K562 (cell line): ENCODE measurements at regions not wholly inside any gene's neighbourhood (a gene's known extent, or its start where the extent isn't known, plus 50 kb on each side); places are given as distances from the start of the nearest gene placed in this dataset.

ENCODE experiments used
- ATAC-seq: fragments of 200-7000 bp; cut with Tn5 transposase; 3 replicates; pipeline ENCODE4 v1.9.1; 2020; ENCODE audit warnings: moderate library complexity
- BruUV-seq: library from RNA; stranded (reverse); fragments of 400-500 nt; replicated peaks from 2 replicates; lab custom pipeline; 2021; lab: Mats Ljungman, UMichigan
- CTCF ChIA-PET: fragments of 300-600 bp; formaldehyde crosslinking; extraction: SDS; loops from one replicate; lab custom pipeline; 2021; ENCODE audit warnings: low intra/inter-chr PET ratio; lab: Yijun Ruan, JAX
- POLR2A ChIA-PET: fragments of 300-600, 350-650 bp; sonication (Branson Sonifier 250); formaldehyde crosslinking; extraction: SDS; loops from one replicate; lab custom pipeline; 2021; ENCODE audit warnings: antibody characterized with exemption, inconsistent platforms; lab: Yijun Ruan, JAX
- DNase-seq, 4 experiments: peaks; one replicate each; pipeline versions ENCODE4 v3.0.0 to v3.0.0-alpha.2; 2011 to 2018; ENCODE audit warnings: low spot score in 3 of 4, mixed read lengths in 3 of 4; ENCODE audit errors: extremely low read depth in 1 of 4
- FAIRE-seq: peaks from 2 replicates; lab custom pipeline; 2011; peaks lifted over from hg19 to GRCh38; lab: Jason Lieb, UNC
- H2AFZ ChIP-seq: 2 replicates; pipeline ENCODE4 v1.6.0; 2011; ENCODE audit warnings: low read depth, low read length, control low read depth, inconsistent platforms
- H3K27ac ChIP-seq: fragments of 200-600 bp; 3 replicates; pipeline ENCODE4 v1.8.0; 2011; ENCODE audit warnings: low read depth, mild to moderate bottlenecking, control low read depth, inconsistent platforms, low read length, moderate library complexity, mixed read lengths; ENCODE audit errors: extremely low read depth
- H3K27me3 ChIP-seq, 2 experiments: fragments of 300-600 bp in 1 of 2; 2 replicates in 1 of 2; 3 replicates in 1 of 2; pipeline versions ENCODE4 v1.6.0 to v1.8.0; 2011; ENCODE audit warnings: inconsistent platforms in 2 of 2, low read length in 2 of 2, mild to moderate bottlenecking in 1 of 2, mixed read lengths in 1 of 2, moderate library complexity in 1 of 2; ENCODE audit not compliant: control insufficient read depth in 2 of 2, insufficient read depth in 2 of 2
- H3K36me3 ChIP-seq: fragments of 300-600 bp; 3 replicates; pipeline ENCODE4 v1.8.0; 2011; ENCODE audit warnings: mild to moderate bottlenecking, low read length, inconsistent platforms; ENCODE audit not compliant: control insufficient read depth, insufficient read depth
- H3K4me1 ChIP-seq, 2 experiments: fragments of 200-600 bp in 1 of 2; replicated peaks in 1 of 2; 2 replicates in 1 of 2; 3 replicates in 1 of 2; pipeline versions ENCODE4 v1.5.1 to v1.8.0; 2011; ENCODE audit warnings: inconsistent platforms in 2 of 2, low read length in 2 of 2, mild to moderate bottlenecking in 1 of 2, mixed read lengths in 1 of 2, moderate library complexity in 1 of 2; ENCODE audit not compliant: control insufficient read depth in 2 of 2, insufficient read depth in 2 of 2
- H3K4me2 ChIP-seq: 2 replicates; pipeline ENCODE4 v1.6.1; 2011; ENCODE audit warnings: low read length, control low read depth, inconsistent platforms, mixed read lengths; ENCODE audit not compliant: insufficient read depth
- H3K4me3 ChIP-seq: fragments of 200-600 bp; sonication (generic), shearing (Covaris generic); 2 replicates; pipeline ENCODE4 v1.5.1; 2016; ENCODE audit warnings: control low read depth, inconsistent platforms
- H3K79me2 ChIP-seq: fragments of 200-600 bp; 3 replicates; pipeline ENCODE4 v1.8.0; 2011; ENCODE audit warnings: low read length, inconsistent platforms; ENCODE audit not compliant: control insufficient read depth, insufficient read depth
- H3K9ac ChIP-seq, 2 experiments: 2 replicates each; pipeline versions ENCODE4 v1.6.0 to v1.6.1; 2011; ENCODE audit warnings: low read depth in 2 of 2, low read length in 2 of 2, control low read depth in 1 of 2, inconsistent platforms in 1 of 2, mild to moderate bottlenecking in 1 of 2, mixed read lengths in 1 of 2; ENCODE audit not compliant: insufficient read depth in 1 of 2
- H3K9me1 ChIP-seq: one replicate; pipeline ENCODE4 v1.6.0; 2011; ENCODE audit warnings: inconsistent platforms, mild to moderate bottlenecking, low read length, moderate library complexity; ENCODE audit not compliant: control insufficient read depth, insufficient read depth
- H3K9me3 ChIP-seq: replicated peaks from 2 replicates; pipeline ENCODE4 v1.5.1; 2011; ENCODE audit warnings: low read depth, low read length, inconsistent platforms; ENCODE audit not compliant: control insufficient read depth, insufficient read depth
- H4K20me1 ChIP-seq: replicated peaks from 2 replicates; pipeline ENCODE4 v1.6.1; 2011; ENCODE audit warnings: low read length, inconsistent platforms, mixed read lengths; ENCODE audit not compliant: control insufficient read depth, insufficient read depth
- ARID2 ChIP-seq: fragments of 450-650 bp; IDR thresholded peaks from 2 replicates; pipeline ENCODE4 v1.6.1; 2017; ENCODE audit warnings: antibody characterized with exemption, mild to moderate bottlenecking
- HLTF ChIP-seq: fragments of 450-650 bp; IDR thresholded peaks from 2 replicates; pipeline ENCODE4 v1.6.1; 2016
- NONO ChIP-seq, 2 experiments: fragments of 200-400 bp in 1 of 2; fragments of 450-650 bp in 1 of 2; formaldehyde crosslinking in 1 of 2; IDR thresholded peaks; 2 replicates each; pipeline ENCODE4 v1.6.1; 2017; ENCODE audit warnings: low read depth in 2 of 2, mild to moderate bottlenecking in 2 of 2, moderate library complexity in 2 of 2, low read length in 1 of 2
- RB1 ChIP-seq: fragments of 450-650 bp; IDR thresholded peaks from 2 replicates; pipeline ENCODE4 v1.6.1; 2017; ENCODE audit warnings: low read depth, mild to moderate bottlenecking
- RBBP5 ChIP-seq: fragments of 200-600 bp; sonication (generic); IDR thresholded peaks from 2 replicates; pipeline ENCODE4 v1.6.1; 2012; ENCODE audit warnings: borderline replicate concordance, mild to moderate bottlenecking, low read length, control low read depth, inconsistent platforms; ENCODE audit not compliant: insufficient read depth, poor library complexity, severe bottlenecking
- RBM14 ChIP-seq: fragments of 200-400 bp; formaldehyde crosslinking; IDR thresholded peaks from 2 replicates; pipeline ENCODE4 v1.6.1; 2018; ENCODE audit warnings: low read depth, mild to moderate bottlenecking, low read length, moderate library complexity, borderline replicate concordance; ENCODE audit not compliant: insufficient read depth
- TEAD2 ChIP-seq: fragments of 450-650 bp; IDR thresholded peaks from 2 replicates; pipeline ENCODE4 v1.6.1; 2016; ENCODE audit warnings: missing genetic modification characterization, control low read depth, missing compliant biosample characterization
- ZNF23 ChIP-seq: fragments of 250-450 bp; sonication (Bioruptor Pico); IDR thresholded peaks from 2 replicates; pipeline ENCODE4 v1.4.0; 2020; ENCODE audit warnings: mild to moderate bottlenecking
- ZNF41 ChIP-seq: fragments of 250-450 bp; sonication (Bioruptor Pico); conservative IDR thresholded peaks from 2 replicates; pipeline ENCODE4 v1.4.0; 2020; ENCODE audit warnings: mild to moderate bottlenecking
- ZNF778 ChIP-seq: fragments of 450-650 bp; formaldehyde crosslinking; IDR thresholded peaks from 2 replicates; pipeline ENCODE4 v1.4.0; 2020; ENCODE audit warnings: mild to moderate bottlenecking, moderate library complexity
- WGBS: fragments of 100-300 bp; shearing (Covaris generic); methylation state at CpG from one replicate; pipeline ENCODE4 v1.1.6; 2016; ENCODE audit warnings: low coverage, mixed read lengths; ENCODE audit not compliant: insufficient coverage; ENCODE audit errors: missing lambda C conversion rate; 5-methylcytosine and 5-hydroxymethylcytosine counted together
- in situ Hi-C: fragments of 300-500 bp; cut with MboI; formaldehyde crosslinking; loops from 4 replicates; pipeline ENCODE4 v1.15.0; 2018; ENCODE audit warnings: inconsistent platforms, mixed read lengths
- intact Hi-C: fragments of 100-400 bp; cut with micrococcal nuclease; formaldehyde crosslinking; loops from 2 replicates; pipeline ENCODE4 v1.14.2; 2022
- TF ChIP-seq, protein P1 (sequence below), 2 experiments: fragments of 250-450 bp in 1 of 2; fragments of 450-650 bp in 1 of 2; sonication (Bioruptor Pico) in 1 of 2; IDR thresholded peaks; 2 replicates each; pipeline versions ENCODE4 v1.6.1 to v1.8.0; 2016 to 2021; ENCODE audit warnings: mild to moderate bottlenecking in 2 of 2, moderate library complexity in 2 of 2, missing compliant biosample characterization in 1 of 2, missing genetic modification characterization in 1 of 2
- TF ChIP-seq, protein P2 (sequence below): fragments of 450-650 bp; IDR thresholded peaks from 2 replicates; pipeline ENCODE4 v1.6.1; 2016; ENCODE audit warnings: mild to moderate bottlenecking, moderate library complexity

DNA sequence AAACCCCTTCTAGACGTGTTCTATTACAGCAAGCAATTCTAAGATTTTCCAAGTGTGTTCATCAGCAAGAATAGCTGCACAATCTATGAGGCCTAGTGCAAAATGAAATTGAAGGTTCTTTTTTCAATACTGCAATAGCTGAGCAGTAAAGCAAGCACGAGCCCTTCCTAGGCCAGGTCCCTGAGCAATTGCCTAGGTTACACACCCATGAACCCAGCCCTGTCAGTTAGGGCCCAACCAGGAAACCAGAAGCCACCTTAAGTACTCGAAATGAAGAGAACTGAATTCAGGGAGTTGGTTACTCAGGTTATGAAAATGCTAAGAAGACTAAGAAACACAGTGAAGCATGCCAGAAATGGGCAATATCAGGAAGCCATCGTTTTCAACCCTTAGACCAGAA, 52.0 kb upstream of the VWC2 start:
- 0% methylated on average over 4 of the region's 4 CpGs for WGBS
- Histone ChIP-seq H4K20me1 (no peaks in the 10 kb centered on the region), H3K36me3 (no peaks in the 10 kb centered on the region), H3K9ac (no peak overlapping the region), H3K9me1 (no peaks in the 10 kb centered on the region), H3K27ac (no peak overlapping the region), H3K79me2 (no peaks in the 10 kb centered on the region), H3K27me3 (no peaks in the 10 kb centered on the region), H3K4me1 (no peaks in the 10 kb centered on the region), H3K4me2 (no peak overlapping the region), H3K4me3 (no peak overlapping the region), H3K9me3 (no peaks in the 10 kb centered on the region; the same call in 1 of the 2 replicates), H2AFZ (no peak overlapping the region)
- ATAC-seq (no peak), FAIRE-seq (no peak), DNase-seq (no peak)
- intact Hi-C loops = no loop called here
- in situ Hi-C loops = no loop called here
- CTCF ChIA-PET = no interaction called here
- no TSS peak for BruUV-seq
- POLR2A ChIA-PET = no interaction called here
- TF ChIP-seq TEAD2 (tag) (no peak), RB1 (no peak), ARID2 (no peak), RBBP5 (no peak), ZNF778 (CRISPR knock-in tag) (no peak), RBM14 (no peak), HLTF (no peak), NONO (IDR thresholded peaks at IDR 0.05; ENCODE audit: low read depth in 2 of 2, low read length in 1 of 2) (no peak), ZNF41 (no peak), ZNF23 (CRISPR knock-in tag) (no peak)
- TF ChIP-seq, protein P1, sequence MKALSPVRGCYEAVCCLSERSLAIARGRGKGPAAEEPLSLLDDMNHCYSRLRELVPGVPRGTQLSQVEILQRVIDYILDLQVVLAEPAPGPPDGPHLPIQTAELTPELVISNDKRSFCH (CRISPR knock-in tag; IDR thresholded peaks at IDR 0.05) = no peak
- TF ChIP-seq, protein P1 (tag; IDR thresholded peaks at IDR 0.05) = no peak
- TF ChIP-seq, protein P2, sequence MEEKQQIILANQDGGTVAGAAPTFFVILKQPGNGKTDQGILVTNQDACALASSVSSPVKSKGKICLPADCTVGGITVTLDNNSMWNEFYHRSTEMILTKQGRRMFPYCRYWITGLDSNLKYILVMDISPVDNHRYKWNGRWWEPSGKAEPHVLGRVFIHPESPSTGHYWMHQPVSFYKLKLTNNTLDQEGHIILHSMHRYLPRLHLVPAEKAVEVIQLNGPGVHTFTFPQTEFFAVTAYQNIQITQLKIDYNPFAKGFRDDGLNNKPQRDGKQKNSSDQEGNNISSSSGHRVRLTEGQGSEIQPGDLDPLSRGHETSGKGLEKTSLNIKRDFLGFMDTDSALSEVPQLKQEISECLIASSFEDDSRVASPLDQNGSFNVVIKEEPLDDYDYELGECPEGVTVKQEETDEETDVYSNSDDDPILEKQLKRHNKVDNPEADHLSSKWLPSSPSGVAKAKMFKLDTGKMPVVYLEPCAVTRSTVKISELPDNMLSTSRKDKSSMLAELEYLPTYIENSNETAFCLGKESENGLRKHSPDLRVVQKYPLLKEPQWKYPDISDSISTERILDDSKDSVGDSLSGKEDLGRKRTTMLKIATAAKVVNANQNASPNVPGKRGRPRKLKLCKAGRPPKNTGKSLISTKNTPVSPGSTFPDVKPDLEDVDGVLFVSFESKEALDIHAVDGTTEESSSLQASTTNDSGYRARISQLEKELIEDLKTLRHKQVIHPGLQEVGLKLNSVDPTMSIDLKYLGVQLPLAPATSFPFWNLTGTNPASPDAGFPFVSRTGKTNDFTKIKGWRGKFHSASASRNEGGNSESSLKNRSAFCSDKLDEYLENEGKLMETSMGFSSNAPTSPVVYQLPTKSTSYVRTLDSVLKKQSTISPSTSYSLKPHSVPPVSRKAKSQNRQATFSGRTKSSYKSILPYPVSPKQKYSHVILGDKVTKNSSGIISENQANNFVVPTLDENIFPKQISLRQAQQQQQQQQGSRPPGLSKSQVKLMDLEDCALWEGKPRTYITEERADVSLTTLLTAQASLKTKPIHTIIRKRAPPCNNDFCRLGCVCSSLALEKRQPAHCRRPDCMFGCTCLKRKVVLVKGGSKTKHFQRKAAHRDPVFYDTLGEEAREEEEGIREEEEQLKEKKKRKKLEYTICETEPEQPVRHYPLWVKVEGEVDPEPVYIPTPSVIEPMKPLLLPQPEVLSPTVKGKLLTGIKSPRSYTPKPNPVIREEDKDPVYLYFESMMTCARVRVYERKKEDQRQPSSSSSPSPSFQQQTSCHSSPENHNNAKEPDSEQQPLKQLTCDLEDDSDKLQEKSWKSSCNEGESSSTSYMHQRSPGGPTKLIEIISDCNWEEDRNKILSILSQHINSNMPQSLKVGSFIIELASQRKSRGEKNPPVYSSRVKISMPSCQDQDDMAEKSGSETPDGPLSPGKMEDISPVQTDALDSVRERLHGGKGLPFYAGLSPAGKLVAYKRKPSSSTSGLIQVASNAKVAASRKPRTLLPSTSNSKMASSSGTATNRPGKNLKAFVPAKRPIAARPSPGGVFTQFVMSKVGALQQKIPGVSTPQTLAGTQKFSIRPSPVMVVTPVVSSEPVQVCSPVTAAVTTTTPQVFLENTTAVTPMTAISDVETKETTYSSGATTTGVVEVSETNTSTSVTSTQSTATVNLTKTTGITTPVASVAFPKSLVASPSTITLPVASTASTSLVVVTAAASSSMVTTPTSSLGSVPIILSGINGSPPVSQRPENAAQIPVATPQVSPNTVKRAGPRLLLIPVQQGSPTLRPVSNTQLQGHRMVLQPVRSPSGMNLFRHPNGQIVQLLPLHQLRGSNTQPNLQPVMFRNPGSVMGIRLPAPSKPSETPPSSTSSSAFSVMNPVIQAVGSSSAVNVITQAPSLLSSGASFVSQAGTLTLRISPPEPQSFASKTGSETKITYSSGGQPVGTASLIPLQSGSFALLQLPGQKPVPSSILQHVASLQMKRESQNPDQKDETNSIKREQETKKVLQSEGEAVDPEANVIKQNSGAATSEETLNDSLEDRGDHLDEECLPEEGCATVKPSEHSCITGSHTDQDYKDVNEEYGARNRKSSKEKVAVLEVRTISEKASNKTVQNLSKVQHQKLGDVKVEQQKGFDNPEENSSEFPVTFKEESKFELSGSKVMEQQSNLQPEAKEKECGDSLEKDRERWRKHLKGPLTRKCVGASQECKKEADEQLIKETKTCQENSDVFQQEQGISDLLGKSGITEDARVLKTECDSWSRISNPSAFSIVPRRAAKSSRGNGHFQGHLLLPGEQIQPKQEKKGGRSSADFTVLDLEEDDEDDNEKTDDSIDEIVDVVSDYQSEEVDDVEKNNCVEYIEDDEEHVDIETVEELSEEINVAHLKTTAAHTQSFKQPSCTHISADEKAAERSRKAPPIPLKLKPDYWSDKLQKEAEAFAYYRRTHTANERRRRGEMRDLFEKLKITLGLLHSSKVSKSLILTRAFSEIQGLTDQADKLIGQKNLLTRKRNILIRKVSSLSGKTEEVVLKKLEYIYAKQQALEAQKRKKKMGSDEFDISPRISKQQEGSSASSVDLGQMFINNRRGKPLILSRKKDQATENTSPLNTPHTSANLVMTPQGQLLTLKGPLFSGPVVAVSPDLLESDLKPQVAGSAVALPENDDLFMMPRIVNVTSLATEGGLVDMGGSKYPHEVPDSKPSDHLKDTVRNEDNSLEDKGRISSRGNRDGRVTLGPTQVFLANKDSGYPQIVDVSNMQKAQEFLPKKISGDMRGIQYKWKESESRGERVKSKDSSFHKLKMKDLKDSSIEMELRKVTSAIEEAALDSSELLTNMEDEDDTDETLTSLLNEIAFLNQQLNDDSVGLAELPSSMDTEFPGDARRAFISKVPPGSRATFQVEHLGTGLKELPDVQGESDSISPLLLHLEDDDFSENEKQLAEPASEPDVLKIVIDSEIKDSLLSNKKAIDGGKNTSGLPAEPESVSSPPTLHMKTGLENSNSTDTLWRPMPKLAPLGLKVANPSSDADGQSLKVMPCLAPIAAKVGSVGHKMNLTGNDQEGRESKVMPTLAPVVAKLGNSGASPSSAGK = no peak
